Trophoblast cell (in vitro differentiated cells and primary cell): ENCODE measurements at regions not wholly inside any gene's neighbourhood (a gene's known extent, or its start where the extent isn't known, plus 50 kb on each side); places are given as distances from the start of the nearest gene placed in this dataset.

ENCODE experiments used
- DNase-seq, 2 donors: peaks; one replicate each; pipeline ENCODE4 v3.0.0-alpha.2; 2016
- H2AFZ ChIP-seq: 2 replicates; pipeline ENCODE4 v1.6.1; 2013; ENCODE audit warnings: low read length, moderate library complexity, mild to moderate bottlenecking; ENCODE audit not compliant: insufficient read depth, poor library complexity
- H2AK5ac ChIP-seq: 2 replicates; pipeline ENCODE4 v1.6.1; 2013; ENCODE audit warnings: mild to moderate bottlenecking, low read length
- H2BK120ac ChIP-seq: 2 replicates; pipeline ENCODE4 v1.6.1; 2013; ENCODE audit warnings: low read length, mild to moderate bottlenecking, moderate library complexity; ENCODE audit not compliant: insufficient read depth, poor library complexity
- H2BK12ac ChIP-seq: 2 replicates; pipeline ENCODE4 v1.6.1; 2013; ENCODE audit warnings: mild to moderate bottlenecking, low read length, moderate library complexity
- H2BK5ac ChIP-seq: 2 replicates; pipeline ENCODE4 v1.6.1; 2013; ENCODE audit warnings: low read length, low read depth, moderate library complexity, mild to moderate bottlenecking; ENCODE audit not compliant: poor library complexity
- H3K14ac ChIP-seq: 2 replicates; pipeline ENCODE4 v1.6.1; 2013; ENCODE audit warnings: mild to moderate bottlenecking, low read length
- H3K18ac ChIP-seq: 2 replicates; pipeline ENCODE4 v1.6.1; 2013; ENCODE audit warnings: mild to moderate bottlenecking, low read length
- H3K23ac ChIP-seq: 2 replicates; pipeline ENCODE4 v1.6.1; 2013; ENCODE audit warnings: low read length
- H3K27ac ChIP-seq: 2 replicates; pipeline ENCODE4 v1.5.1; 2013; ENCODE audit warnings: low read depth, mild to moderate bottlenecking, inconsistent platforms, low read length, moderate library complexity
- H3K27me3 ChIP-seq: 2 replicates; pipeline ENCODE4 v1.6.1; 2013; ENCODE audit warnings: inconsistent platforms, mild to moderate bottlenecking, low read length, moderate library complexity; ENCODE audit not compliant: insufficient read depth
- H3K36me3 ChIP-seq, 2 experiments: 1 replicate in 1 of 2; 2 replicates in 1 of 2; pipeline ENCODE4 v1.6.1; 2013; ENCODE audit warnings: low read length in 2 of 2, mild to moderate bottlenecking in 2 of 2, moderate library complexity in 1 of 2; ENCODE audit not compliant: insufficient read depth in 2 of 2, control insufficient read depth in 1 of 2
- H3K4ac ChIP-seq: 2 replicates; pipeline ENCODE4 v1.6.1; 2013; ENCODE audit warnings: low read depth, mild to moderate bottlenecking, low read length, moderate library complexity
- H3K4me1 ChIP-seq, 2 experiments: 1 replicate in 1 of 2; 2 replicates in 1 of 2; pipeline ENCODE4 v1.6.1; 2013; ENCODE audit warnings: low read length in 2 of 2, mild to moderate bottlenecking in 2 of 2, moderate library complexity in 1 of 2; ENCODE audit not compliant: insufficient read depth in 2 of 2, control insufficient read depth in 1 of 2
- H3K4me2 ChIP-seq: 2 replicates; pipeline ENCODE4 v1.6.1; 2013; ENCODE audit warnings: inconsistent platforms, mild to moderate bottlenecking, low read length, moderate library complexity
- H3K4me3 ChIP-seq: 2 replicates; pipeline ENCODE4 v1.5.1; 2013; ENCODE audit warnings: mild to moderate bottlenecking, low read depth, low read length, inconsistent platforms
- H3K79me1 ChIP-seq: one replicate; pipeline ENCODE4 v1.6.1; 2013; ENCODE audit warnings: low read length
- H3K79me2 ChIP-seq: 2 replicates; pipeline ENCODE4 v1.6.1; 2013; ENCODE audit warnings: low read length, mild to moderate bottlenecking; ENCODE audit not compliant: control insufficient read depth, insufficient read depth, poor library complexity
- H3K9ac ChIP-seq: 2 replicates; pipeline ENCODE4 v1.6.1; 2013; ENCODE audit warnings: mild to moderate bottlenecking, low read length
- H3K9me3 ChIP-seq: 2 replicates; pipeline ENCODE4 v1.6.1; 2013; ENCODE audit warnings: low read depth, mild to moderate bottlenecking, control low read depth, inconsistent platforms, low read length; ENCODE audit not compliant: insufficient read depth
- H4K12ac ChIP-seq: 2 replicates; pipeline ENCODE4 v1.6.1; 2013; ENCODE audit warnings: low read depth, mild to moderate bottlenecking, low read length, moderate library complexity
- H4K8ac ChIP-seq: 2 replicates; pipeline ENCODE4 v1.6.1; 2013; ENCODE audit warnings: low read depth, mild to moderate bottlenecking, low read length, moderate library complexity
- H4K91ac ChIP-seq: one replicate; pipeline ENCODE4 v1.6.1; 2013; ENCODE audit warnings: low read depth, mild to moderate bottlenecking, low read length, moderate library complexity
- WGBS: extraction: QIAGEN DNeasy Blood & Tissue Kit; methylation state at CpG from one replicate; pipeline ENCODE4 v1.1.7; 2013; ENCODE audit warnings: missing lambda C conversion rate; ENCODE audit not compliant: insufficient read length, insufficient coverage; ENCODE audit errors: extremely low coverage; 5-methylcytosine and 5-hydroxymethylcytosine counted together

DNA sequence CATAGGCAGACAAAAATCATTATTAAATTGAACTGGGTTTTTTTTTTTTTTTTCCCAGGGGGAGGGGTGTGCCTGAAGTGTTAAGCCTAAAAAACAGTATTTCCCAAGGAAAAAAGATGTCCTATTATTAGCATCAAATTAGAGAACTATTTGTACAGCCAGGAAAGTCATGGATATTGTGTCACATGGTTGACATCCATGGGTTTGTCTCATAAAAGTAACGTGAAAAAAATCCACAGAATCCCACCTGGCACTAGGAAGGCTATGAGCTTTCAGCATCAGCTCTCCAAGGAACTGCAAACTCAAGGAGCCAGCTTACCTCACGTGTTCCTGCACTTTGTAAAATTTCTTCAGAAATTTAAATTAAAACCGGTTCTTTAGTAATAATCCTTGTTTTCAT, 69.1 kb upstream of the EGLN3 start:
- Histone ChIP-seq H3K9ac (no peak overlapping the region), H4K91ac (no peak overlapping the region), H3K79me2 (no peaks in the 10 kb centered on the region), H2BK120ac (no peak overlapping the region), H3K18ac (no peak overlapping the region), H4K12ac (no peak overlapping the region), H2BK12ac (no peak overlapping the region), H3K9me3 (no peaks in the 10 kb centered on the region), H3K79me1 (peaks cover 2% of the 10 kb centered on the region), H3K14ac (no peak overlapping the region), H3K23ac (no peak overlapping the region), H2AK5ac (no peak overlapping the region), H4K8ac (no peak overlapping the region), H3K27ac (no peak overlapping the region), H3K36me3 (no peaks in the 10 kb centered on the region), H3K4me2 (no peak overlapping the region), H2BK5ac (no peak overlapping the region), H3K4me3 (no peak overlapping the region), H3K4ac (no peak overlapping the region), H3K27me3 (no peaks in the 10 kb centered on the region), H2AFZ (no peak overlapping the region), H3K4me1 (no peaks in the 10 kb centered on the region)
- no peak for DNase-seq
- no CpG with 5 or more reads among the region's 3 CpGs for WGBS

DNA sequence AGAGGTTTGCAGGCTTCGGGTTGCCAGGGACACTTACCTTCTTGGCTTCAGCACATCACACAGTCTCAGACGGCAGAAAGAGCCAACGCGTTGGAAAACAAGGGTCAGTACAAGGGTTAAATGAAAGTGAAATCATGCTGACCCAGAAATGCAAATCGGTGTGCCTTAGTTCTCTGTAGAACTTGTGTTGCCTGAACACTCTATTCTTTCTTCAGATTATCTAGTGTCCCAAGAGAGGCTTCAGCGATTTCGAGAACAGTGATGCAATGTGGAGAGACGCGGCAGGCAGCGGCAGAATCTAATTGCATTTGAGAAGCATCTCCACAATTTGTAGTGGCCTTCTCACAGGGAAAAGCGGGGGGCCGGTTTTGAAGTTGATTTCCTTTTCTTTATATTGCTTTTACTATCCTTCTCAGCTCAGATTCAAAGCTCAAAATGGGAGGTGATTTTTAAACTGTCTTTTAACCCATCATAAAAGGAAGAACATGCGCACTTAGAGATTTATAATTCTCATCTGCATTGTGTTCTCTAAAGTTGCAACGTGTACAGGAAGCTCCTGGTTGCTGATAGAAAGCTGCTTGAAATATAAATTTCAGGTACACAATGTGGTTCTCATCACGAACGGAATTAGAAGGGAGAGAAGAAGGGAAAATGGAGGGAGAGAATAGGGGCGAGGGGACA, 67.8 kb upstream of the EGLN3 start:
- Histone ChIP-seq H2BK5ac (no peak overlapping the region), H3K79me1 (peaks cover 2% of the 10 kb centered on the region), H3K23ac (no peak overlapping the region), H3K79me2 (no peaks in the 10 kb centered on the region), H3K4me2 (no peak overlapping the region), H3K14ac (no peak overlapping the region), H2BK120ac (no peak overlapping the region), H2AK5ac (no peak overlapping the region), H2AFZ (no peak overlapping the region), H4K12ac (no peak overlapping the region), H3K9ac (no peak overlapping the region), H3K36me3 (no peaks in the 10 kb centered on the region), H3K4me3 (no peak overlapping the region), H3K4ac (no peak overlapping the region), H4K8ac (no peak overlapping the region), H3K27ac (no peak overlapping the region), H3K4me1 (no peaks in the 10 kb centered on the region), H4K91ac (no peak overlapping the region), H3K27me3 (no peaks in the 10 kb centered on the region), H3K18ac (no peak overlapping the region), H3K9me3 (no peaks in the 10 kb centered on the region), H2BK12ac (no peak overlapping the region)
- 100% methylated on average over 1 of the region's 17 CpGs for WGBS
- no peak for DNase-seq

DNA sequence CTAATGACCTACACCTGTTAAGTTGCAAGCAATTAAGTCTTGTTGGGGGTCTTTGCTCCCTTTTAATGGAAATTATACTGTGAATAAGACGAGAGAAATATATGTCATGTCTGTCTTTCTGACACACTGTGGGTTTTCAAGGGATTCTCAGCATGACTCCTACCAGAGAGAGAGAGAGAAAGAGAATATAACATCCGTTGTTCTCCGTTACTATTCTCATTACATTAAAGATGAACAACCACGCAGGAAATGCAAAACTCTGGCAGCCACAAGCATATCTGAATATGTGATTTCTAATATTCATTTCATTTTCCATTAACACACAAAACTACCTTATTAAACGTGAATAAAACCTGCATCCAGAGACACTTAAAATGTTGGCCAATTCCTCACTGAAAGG, 67.3 kb upstream of the EGLN3 start:
- H2BK120ac ChIP-seq, result no peak overlapping the region
- no peak overlapping the region for H2AFZ ChIP-seq
- no peak overlapping the region for H3K4ac ChIP-seq
- H2BK5ac ChIP-seq, result no peak overlapping the region
- no peak overlapping the region for H2AK5ac ChIP-seq
- no peak overlapping the region for H4K8ac ChIP-seq
- no peak overlapping the region for H4K12ac ChIP-seq
- H3K4me1 ChIP-seq, result no peaks in the 10 kb centered on the region
- no peak overlapping the region for H3K14ac ChIP-seq
- H3K9me3 ChIP-seq, result no peaks in the 10 kb centered on the region
- H4K91ac ChIP-seq, result no peak overlapping the region
- no peak overlapping the region for H3K4me3 ChIP-seq
- H3K36me3 ChIP-seq, result no peaks in the 10 kb centered on the region
- H2BK12ac ChIP-seq, result no peak overlapping the region
- WGBS, result 100% methylated on average over 1 of the region's 5 CpGs
- H3K27me3 ChIP-seq, result no peaks in the 10 kb centered on the region
- no peak overlapping the region for H3K4me2 ChIP-seq
- H3K9ac ChIP-seq, result no peak overlapping the region
- no peak overlapping the region for H3K27ac ChIP-seq
- H3K79me2 ChIP-seq, result no peaks in the 10 kb centered on the region
- no peak overlapping the region for H3K23ac ChIP-seq
- H3K79me1 ChIP-seq, result peaks cover 2% of the 10 kb centered on the region
- no peak for DNase-seq
- H3K18ac ChIP-seq, result no peak overlapping the region

DNA sequence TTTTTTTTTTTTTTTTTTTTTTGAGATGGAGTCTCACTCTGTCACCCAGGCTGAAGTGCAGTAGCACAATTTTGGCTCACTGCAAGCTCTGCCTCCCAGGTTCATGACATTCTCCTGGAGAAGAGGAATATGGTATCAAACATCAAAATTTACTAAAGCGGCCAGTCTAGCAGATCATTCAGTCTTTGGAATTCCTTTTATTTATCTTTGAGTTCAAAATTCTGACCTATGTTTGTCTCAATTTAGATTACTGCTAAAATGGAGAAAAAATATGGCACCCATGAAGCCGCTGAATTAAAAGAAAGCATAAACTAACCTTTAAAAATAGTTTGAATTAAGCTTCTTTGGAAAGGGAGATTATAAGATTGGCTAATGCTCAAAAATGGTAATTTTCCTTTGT, 64.5 kb upstream of the EGLN3 start:
- H2AK5ac ChIP-seq, result no peak overlapping the region
- no peak overlapping the region for H3K4ac ChIP-seq
- H4K91ac ChIP-seq, result no peak overlapping the region
- H4K8ac ChIP-seq, result no peak overlapping the region
- H3K18ac ChIP-seq, result no peak overlapping the region
- H3K9ac ChIP-seq, result no peak overlapping the region
- WGBS, result no CpG with 5 or more reads among the region's 2 CpGs
- H3K4me3 ChIP-seq, result no peak overlapping the region
- H2AFZ ChIP-seq, result no peak overlapping the region
- DNase-seq, result no peak
- no peaks in the 10 kb centered on the region for H3K4me1 ChIP-seq
- no peaks in the 10 kb centered on the region for H3K27me3 ChIP-seq
- H3K23ac ChIP-seq, result no peak overlapping the region
- H3K36me3 ChIP-seq, result no peaks in the 10 kb centered on the region
- H3K79me2 ChIP-seq, result no peaks in the 10 kb centered on the region
- H3K9me3 ChIP-seq, result no peaks in the 10 kb centered on the region
- H4K12ac ChIP-seq, result no peak overlapping the region
- H3K4me2 ChIP-seq, result no peak overlapping the region
- no peak overlapping the region for H2BK120ac ChIP-seq
- H2BK12ac ChIP-seq, result no peak overlapping the region
- no peak overlapping the region for H3K14ac ChIP-seq
- H3K27ac ChIP-seq, result no peak overlapping the region
- H2BK5ac ChIP-seq, result no peak overlapping the region
- H3K79me1 ChIP-seq, result peaks cover 2% of the 10 kb centered on the region
